ENCODE measurements at regions not wholly inside any gene's neighbourhood (a gene's known extent, or its start where the extent isn't known, plus 50 kb on each side); places are given as distances from the start of the nearest gene placed in this dataset.

GRCh38 chr13:50574731-50575130, 268.8 kb downstream of the DLEU7 start:
- TF ChIP-seq POLR2A (IDR thresholded peaks at IDR 0.05): no peak
- TF ChIP-seq, protein P1, sequence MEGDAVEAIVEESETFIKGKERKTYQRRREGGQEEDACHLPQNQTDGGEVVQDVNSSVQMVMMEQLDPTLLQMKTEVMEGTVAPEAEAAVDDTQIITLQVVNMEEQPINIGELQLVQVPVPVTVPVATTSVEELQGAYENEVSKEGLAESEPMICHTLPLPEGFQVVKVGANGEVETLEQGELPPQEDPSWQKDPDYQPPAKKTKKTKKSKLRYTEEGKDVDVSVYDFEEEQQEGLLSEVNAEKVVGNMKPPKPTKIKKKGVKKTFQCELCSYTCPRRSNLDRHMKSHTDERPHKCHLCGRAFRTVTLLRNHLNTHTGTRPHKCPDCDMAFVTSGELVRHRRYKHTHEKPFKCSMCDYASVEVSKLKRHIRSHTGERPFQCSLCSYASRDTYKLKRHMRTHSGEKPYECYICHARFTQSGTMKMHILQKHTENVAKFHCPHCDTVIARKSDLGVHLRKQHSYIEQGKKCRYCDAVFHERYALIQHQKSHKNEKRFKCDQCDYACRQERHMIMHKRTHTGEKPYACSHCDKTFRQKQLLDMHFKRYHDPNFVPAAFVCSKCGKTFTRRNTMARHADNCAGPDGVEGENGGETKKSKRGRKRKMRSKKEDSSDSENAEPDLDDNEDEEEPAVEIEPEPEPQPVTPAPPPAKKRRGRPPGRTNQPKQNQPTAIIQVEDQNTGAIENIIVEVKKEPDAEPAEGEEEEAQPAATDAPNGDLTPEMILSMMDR (IDR thresholded peaks at IDR 0.05): no peak
- H3K4me1 ChIP-seq: peaks cover 0 to 43% (median 12%) of the 10 kb centered on the region in 12 donors
- H3K9me3 ChIP-seq: peaks cover 0 to 4% (median 0%) of the 10 kb centered on the region in 12 donors
- WGBS, 4 donors: 41 to 50% (median 46%) methylated on average over 3 of the region's 3 CpGs
- intact Hi-C loops (cut with DNase I): no loop called here
- H3K4me3 ChIP-seq: no peak overlapping the region
- ATAC-seq (peak; percentile 34 to 68 (median 60)), DNase-seq (no peak)
- peak overlapping the region in 5 of 12 donors; percentile 4 to 55 (median 11) for H3K27ac ChIP-seq
- H3K36me3 ChIP-seq: no peaks in the 10 kb centered on the region
- no peaks in the 10 kb centered on the region for H3K27me3 ChIP-seq

DNA sequence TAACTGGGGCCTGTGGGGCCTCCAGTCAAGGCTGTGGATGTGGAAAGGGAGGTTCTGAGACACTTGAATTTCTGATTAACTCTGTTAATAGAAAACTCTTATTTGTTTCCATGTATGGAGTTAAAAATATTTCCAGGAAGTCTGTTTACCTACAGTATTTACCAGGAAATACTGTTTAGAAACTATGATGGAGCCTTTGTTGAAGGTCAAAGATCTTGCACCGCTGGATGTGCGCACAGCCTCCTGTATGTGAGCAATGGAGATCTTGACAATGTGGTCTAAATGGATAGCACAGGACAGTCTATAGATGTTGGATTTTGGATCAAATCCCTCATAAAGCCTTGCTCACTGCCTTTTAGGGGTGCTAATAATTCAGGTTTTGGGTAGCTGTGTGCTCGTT, 268.4 kb downstream of the DLEU7 start:
- H3K36me3 ChIP-seq: no peaks in the 10 kb centered on the region
- peak overlapping the region in 5 of 12 donors; percentile 4 to 55 (median 11) for H3K27ac ChIP-seq
- H3K27me3 ChIP-seq: no peaks in the 10 kb centered on the region
- ATAC-seq (no peak), DNase-seq (no peak)
- H3K4me1 ChIP-seq: peaks cover 0 to 43% (median 12%) of the 10 kb centered on the region in 12 donors
- WGBS, 4 donors: 96 to 98% (median 97%) methylated on average over 3 of the region's 3 CpGs
- no peak overlapping the region for H3K4me3 ChIP-seq
- intact Hi-C loops (cut with DNase I): no loop called here
- peaks cover 0 to 4% (median 0%) of the 10 kb centered on the region in 12 donors for H3K9me3 ChIP-seq
- TF ChIP-seq, protein P1 (IDR thresholded peaks at IDR 0.05): no peak
- TF ChIP-seq POLR2A (IDR thresholded peaks at IDR 0.05): no peak

DNA sequence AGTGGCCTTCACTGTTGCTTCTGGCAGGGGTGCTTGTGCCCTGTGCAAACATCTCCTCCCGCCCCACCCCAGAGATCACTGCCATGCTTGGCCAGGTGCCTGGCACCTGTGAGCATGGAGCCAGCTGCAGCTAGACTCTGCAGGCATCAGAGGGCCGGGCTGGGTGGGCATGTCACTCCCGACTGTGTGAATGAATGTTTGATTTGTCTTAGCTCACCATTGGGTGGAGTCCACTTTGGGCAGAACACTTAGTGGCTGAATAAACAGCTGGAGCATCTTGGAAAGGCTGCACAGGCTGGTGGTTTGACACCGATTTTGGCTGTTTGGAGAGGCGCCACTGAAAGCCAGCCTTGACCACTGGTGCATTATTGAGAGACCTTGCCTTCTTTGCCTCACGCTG, 267.3 kb downstream of the DLEU7 start:
- H3K9me3 ChIP-seq: peaks cover 0 to 4% (median 0%) of the 10 kb centered on the region in 12 donors
- peaks cover 0 to 51% (median 13%) of the 10 kb centered on the region in 12 donors for H3K4me1 ChIP-seq
- TF ChIP-seq POLR2A (IDR thresholded peaks at IDR 0.05): no peak
- TF ChIP-seq, protein P1 (IDR thresholded peaks at IDR 0.05): no peak
- WGBS, 4 donors: 63 to 85% (median 74%) methylated on average over 5 to 6 of the region's 6 CpGs
- DNase-seq (no peak), ATAC-seq (no peak)
- no peaks in the 10 kb centered on the region for H3K36me3 ChIP-seq
- no peak overlapping the region for H3K27ac ChIP-seq
- no peaks in the 10 kb centered on the region for H3K27me3 ChIP-seq
- intact Hi-C loops (cut with DNase I): no loop called here
- H3K4me3 ChIP-seq: no peak overlapping the region

DNA sequence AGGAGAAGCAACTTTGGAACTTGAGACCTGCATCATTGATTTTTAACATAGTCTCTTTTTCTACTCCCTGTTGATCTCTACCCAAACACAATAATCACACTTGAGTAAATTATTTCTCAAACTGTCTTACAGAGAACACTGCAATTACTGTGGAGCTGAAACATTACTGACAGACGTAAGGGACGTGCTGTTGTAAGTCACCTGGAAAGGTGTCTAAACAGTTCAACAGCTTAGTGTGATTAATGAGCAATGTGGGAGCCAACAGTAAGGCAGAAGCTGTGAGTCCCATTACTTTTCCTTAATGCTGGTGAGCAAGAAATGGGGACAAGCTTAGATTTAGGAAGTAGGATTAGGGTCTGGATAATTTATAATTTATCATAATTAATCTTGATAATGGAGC, 265.7 kb downstream of the DLEU7 start:
- Histone ChIP-seq H3K4me1 (peaks cover 0 to 54% (median 21%) of the 10 kb centered on the region in 12 donors), H3K4me3 (no peak overlapping the region), H3K9me3 (no peaks in the 10 kb centered on the region), H3K27me3 (no peaks in the 10 kb centered on the region), H3K36me3 (no peaks in the 10 kb centered on the region), H3K27ac (no peak overlapping the region)
- intact Hi-C loops (cut with DNase I): no loop called here
- ATAC-seq (no peak), DNase-seq (no peak)
- WGBS, 4 donors: 80 to 91% (median 85%) methylated on average over 2 of the region's 2 CpGs
- TF ChIP-seq POLR2A (IDR thresholded peaks at IDR 0.05): no peak
- TF ChIP-seq, protein P1 (IDR thresholded peaks at IDR 0.05): no peak

Data from heart left ventricle (tissue), 16 donors.